ENCODE measurements at regions not wholly inside any gene's neighbourhood (a gene's known extent, or its start where the extent isn't known, plus 50 kb on each side); places are given as distances from the start of the nearest gene placed in this dataset.

DNA sequence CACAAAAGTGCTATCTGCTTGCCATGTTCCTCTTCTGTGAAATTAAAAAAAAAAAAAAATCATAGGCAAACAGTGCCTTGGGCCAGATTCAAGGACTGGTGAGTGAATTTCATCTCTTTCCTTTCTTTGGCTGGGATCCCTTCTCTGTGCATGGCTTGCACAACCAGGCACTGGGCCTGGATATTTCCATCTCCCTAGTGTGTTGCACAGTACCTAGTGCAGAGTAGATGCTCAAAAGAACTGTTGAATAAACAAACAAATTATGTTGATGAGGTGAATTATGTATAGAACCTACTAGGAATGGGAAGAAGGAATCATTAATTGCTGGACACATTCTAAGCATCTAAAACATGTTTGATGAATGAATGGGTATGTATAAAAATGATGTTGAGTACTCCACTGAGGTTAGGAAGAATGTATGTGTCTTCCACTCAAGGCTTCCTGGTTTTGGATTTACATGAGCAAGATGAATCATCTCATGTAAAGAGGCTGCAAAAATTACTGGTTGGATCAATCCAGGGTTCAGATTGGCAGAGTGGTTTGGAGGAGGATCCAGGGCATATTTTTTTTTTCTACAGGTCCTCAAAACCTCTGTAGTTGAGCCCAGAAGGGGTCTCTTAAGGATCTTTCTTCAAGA, 93.2 kb downstream of the EMP1 start:
- Histone ChIP-seq H3K27me3 (ENCODE audit: insufficient read depth, low read length) (peaks cover 7% of the 10 kb centered on the region), H3K9me3 (ENCODE audit: low read depth, low read length) (no peaks in the 10 kb centered on the region), H3K27ac (ENCODE audit: low read depth, low read length) (no peak overlapping the region), H3K36me3 (ENCODE audit: insufficient read depth, low read length) (no peaks in the 10 kb centered on the region), H2AFZ (ENCODE audit: low read length) (no peak overlapping the region), H3K4me1 (ENCODE audit: insufficient read depth, low read length) (peaks cover 5% of the 10 kb centered on the region), H3K4me2 (ENCODE audit: insufficient read depth, low read length) (no peak overlapping the region), H3K79me2 (ENCODE audit: insufficient read depth, low read length) (no peaks in the 10 kb centered on the region), H4K20me1 (ENCODE audit: insufficient read depth, low read length) (no peaks in the 10 kb centered on the region), H3K4me3 (ENCODE audit: insufficient read depth, low read length) (no peak overlapping the region)
- no peak for DNase-seq (ENCODE audit: insufficient read length, low spot score, missing footprints)
- no peak for TF ChIP-seq CTCF (IDR thresholded peaks at IDR 0.05; ENCODE audit: extremely low read depth, low read depth, low read length)

- no peaks in the 10 kb centered on the region for H4K20me1 ChIP-seq (ENCODE audit: insufficient read depth, low read length)
These were observed 92.6 kb downstream of the EMP1 start for GRCh38 chr12:13288937-13289652.

GRCh38 chr12:13288501-13288900, 92.0 kb downstream of the EMP1 start:
- peaks cover 5% of the 10 kb centered on the region for H3K4me1 ChIP-seq (ENCODE audit: insufficient read depth, low read length)
- H3K27ac ChIP-seq (ENCODE audit: low read depth, low read length) = no peak overlapping the region
- TF ChIP-seq CTCF (IDR thresholded peaks at IDR 0.05; ENCODE audit: extremely low read depth, low read depth, low read length) = no peak
- H3K27me3 ChIP-seq (ENCODE audit: insufficient read depth, low read length) = peaks cover 10% of the 10 kb centered on the region
- no peak overlapping the region for H3K4me3 ChIP-seq (ENCODE audit: insufficient read depth, low read length)
- no peaks in the 10 kb centered on the region for H3K79me2 ChIP-seq (ENCODE audit: insufficient read depth, low read length)
- DNase-seq (ENCODE audit: insufficient read length, low spot score, missing footprints) = no peak
- H3K4me2 ChIP-seq (ENCODE audit: insufficient read depth, low read length) = no peak overlapping the region
- H2AFZ ChIP-seq (ENCODE audit: low read length) = no peak overlapping the region
- H3K9me3 ChIP-seq (ENCODE audit: low read depth, low read length) = no peaks in the 10 kb centered on the region
- H3K36me3 ChIP-seq (ENCODE audit: insufficient read depth, low read length) = no peaks in the 10 kb centered on the region
- no peaks in the 10 kb centered on the region for H4K20me1 ChIP-seq (ENCODE audit: insufficient read depth, low read length)

More at GRCh38 chr12:13288937-13289652, 92.6 kb downstream of the EMP1 start:
- no peaks in the 10 kb centered on the region for H3K79me2 ChIP-seq (ENCODE audit: insufficient read depth, low read length)
- H3K4me3 ChIP-seq (ENCODE audit: insufficient read depth, low read length) = no peak overlapping the region
- peaks cover 10% of the 10 kb centered on the region for H3K27me3 ChIP-seq (ENCODE audit: insufficient read depth, low read length)
- H3K27ac ChIP-seq (ENCODE audit: low read depth, low read length) = no peak overlapping the region
- no peak for DNase-seq (ENCODE audit: insufficient read length, low spot score, missing footprints)
- H3K9me3 ChIP-seq (ENCODE audit: low read depth, low read length) = no peaks in the 10 kb centered on the region
- no peak overlapping the region for H2AFZ ChIP-seq (ENCODE audit: low read length)
- H3K4me2 ChIP-seq (ENCODE audit: insufficient read depth, low read length) = no peak overlapping the region
- TF ChIP-seq CTCF (IDR thresholded peaks at IDR 0.05; ENCODE audit: extremely low read depth, low read depth, low read length) = no peak
- no peaks in the 10 kb centered on the region for H3K36me3 ChIP-seq (ENCODE audit: insufficient read depth, low read length)
- peaks cover 5% of the 10 kb centered on the region for H3K4me1 ChIP-seq (ENCODE audit: insufficient read depth, low read length)

- H3K9me3 ChIP-seq (ENCODE audit: low read depth, low read length) = no peaks in the 10 kb centered on the region
- no peak overlapping the region for H3K4me2 ChIP-seq (ENCODE audit: insufficient read depth, low read length)
- TF ChIP-seq CTCF (IDR thresholded peaks at IDR 0.05; ENCODE audit: extremely low read depth, low read depth, low read length) = no peak
- peaks cover 29% of the 10 kb centered on the region for H3K27me3 ChIP-seq (ENCODE audit: insufficient read depth, low read length)
- no peak for DNase-seq (ENCODE audit: insufficient read length, low spot score, missing footprints)
- no peaks in the 10 kb centered on the region for H3K79me2 ChIP-seq (ENCODE audit: insufficient read depth, low read length)
- H3K4me1 ChIP-seq (ENCODE audit: insufficient read depth, low read length) = no peaks in the 10 kb centered on the region
- H4K20me1 ChIP-seq (ENCODE audit: insufficient read depth, low read length) = no peaks in the 10 kb centered on the region
- H2AFZ ChIP-seq (ENCODE audit: low read length) = no peak overlapping the region
- no peaks in the 10 kb centered on the region for H3K36me3 ChIP-seq (ENCODE audit: insufficient read depth, low read length)
- no peak overlapping the region for H3K4me3 ChIP-seq (ENCODE audit: insufficient read depth, low read length)
- no peak overlapping the region for H3K27ac ChIP-seq (ENCODE audit: low read depth, low read length)
These were observed 87.3 kb downstream of the EMP1 start for GRCh38 chr12:13283867-13284266.

All from osteoblast (primary cell).